Tibial nerve (tissue), 3 donors: ENCODE measurements at regions not wholly inside any gene's neighbourhood (a gene's known extent, or its start where the extent isn't known, plus 50 kb on each side); places are given as distances from the start of the nearest gene placed in this dataset.

Experiments
- CTCF ChIP-seq, 5 experiments: fragments of 200-600 bp in 3 of 5; fragments of 450-650 bp in 2 of 5; sonication (generic) in 3 of 5; IDR thresholded peaks; one replicate each; pipeline ENCODE4 v1.5.1; 2016 to 2019; ENCODE audit warnings: antibody characterized with exemption in 5 of 5, mild to moderate bottlenecking in 3 of 5, moderate library complexity in 2 of 5
- POLR2A ChIP-seq, 2 donors: fragments of 450-650 bp; IDR thresholded peaks; one replicate each; pipeline ENCODE4 v1.6.1; 2017; ENCODE audit warnings: antibody characterized with exemption in 2 of 2, mild to moderate bottlenecking in 2 of 2, moderate library complexity in 2 of 2

- TF ChIP-seq CTCF (IDR thresholded peaks at IDR 0.05) (no peak), POLR2A (IDR thresholded peaks at IDR 0.05) (no peak)
Measured at GRCh38 chr5:91691592-91691991, 308.5 kb upstream of the ARRDC3 start.
